GM18519 (cell line): ENCODE measurements at regions not wholly inside any gene's neighbourhood (a gene's known extent, or its start where the extent isn't known, plus 50 kb on each side); places are given as distances from the start of the nearest gene placed in this dataset.
"Not testable (repeated sequence)": the region's sequence is repeated elsewhere in the genome, so short reads cannot be mapped to it uniquely, and the experiment has no call there.

Source experiments
- ATAC-seq: cut with Tn5 transposase; IDR thresholded peaks from one replicate; pipeline ENCODE4 v1.9.1; 2021; ENCODE audit warnings: mild to moderate bottlenecking, moderate library complexity; ENCODE audit not compliant: unreplicated experiment, low FRiP score

DNA sequence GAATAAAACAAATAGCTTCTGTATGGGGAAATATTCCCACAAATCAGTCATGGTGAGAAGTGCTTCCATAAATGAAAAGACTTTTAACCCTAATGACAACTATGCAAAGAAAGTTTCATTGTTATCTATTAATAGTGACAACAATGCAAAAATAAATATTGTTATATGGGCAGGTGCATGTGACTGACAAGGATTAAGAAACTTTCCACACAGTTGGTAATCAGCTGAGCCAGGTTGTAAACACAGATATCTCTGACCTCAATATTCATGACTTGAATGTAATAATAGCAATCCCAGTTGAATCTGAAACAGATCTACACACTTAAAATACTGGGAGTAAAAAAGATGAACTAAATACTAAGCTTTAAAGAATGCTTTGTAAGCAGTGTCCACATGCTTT, 517.0 kb upstream of the SOX11 start:
- no peak for ATAC-seq

GRCh38 chr2:5176764-5177163, 515.4 kb upstream of the SOX11 start:
- ATAC-seq: no peak

DNA sequence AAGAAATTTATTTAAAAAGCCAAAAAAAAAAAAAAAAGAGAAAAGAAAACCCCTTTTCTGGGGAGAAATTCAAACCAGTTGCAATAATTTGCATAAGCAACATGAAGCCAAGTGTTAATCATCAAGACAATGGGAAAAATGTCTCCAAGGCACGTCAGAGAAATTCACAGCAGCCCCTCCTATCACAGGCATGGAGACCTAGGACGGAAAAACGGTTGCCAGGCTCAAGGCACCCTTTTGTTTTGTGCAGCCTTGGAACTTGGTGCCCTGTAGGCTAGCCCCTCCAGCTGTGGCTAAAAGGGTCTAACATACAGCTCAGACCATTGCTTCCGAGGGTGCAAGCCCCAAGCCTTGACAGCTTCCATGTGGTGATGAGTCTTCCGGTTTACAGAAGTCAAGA, 509.2 kb upstream of the SOX11 start:
- ATAC-seq: no peak

DNA sequence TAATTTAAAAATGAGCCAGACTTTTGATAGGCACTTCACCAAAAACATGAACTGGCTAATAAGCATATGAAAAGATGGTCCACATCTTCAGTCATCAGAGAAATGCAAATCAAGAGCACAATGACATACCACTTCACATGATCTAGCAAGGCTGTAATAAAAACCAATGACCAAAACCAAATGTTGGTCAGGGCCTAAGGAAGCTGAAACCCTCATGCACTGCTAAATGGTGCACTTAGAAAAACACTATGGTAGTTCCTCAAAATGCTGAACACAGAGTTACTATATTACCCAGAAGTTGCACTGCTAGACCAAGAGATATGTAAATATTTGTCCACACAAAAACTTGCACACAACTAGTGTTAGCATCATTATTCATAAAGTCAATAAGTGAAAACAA, 504.9 kb upstream of the SOX11 start:
- no peak for ATAC-seq

DNA sequence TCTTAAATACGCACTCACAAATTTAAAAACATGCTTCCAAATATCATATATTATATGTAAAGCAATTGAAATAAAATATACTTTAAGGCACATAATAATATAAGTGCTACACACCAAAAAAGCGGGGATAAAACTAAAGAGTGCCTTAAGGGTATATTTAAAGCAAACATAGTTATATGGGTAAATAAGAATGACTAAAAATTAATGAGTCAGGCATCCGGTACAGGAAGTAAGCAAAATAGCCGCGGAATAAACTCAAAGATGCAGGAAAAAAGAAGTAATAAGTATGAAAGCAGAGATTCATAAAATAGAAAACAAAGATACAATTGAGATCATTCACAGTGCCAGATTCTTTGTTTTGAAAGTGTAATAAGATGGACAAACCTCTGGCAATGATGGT, 503.5 kb upstream of the SOX11 start:
- no peak for ATAC-seq

- no peak for ATAC-seq
Observed at GRCh38 chr2:5190023-5190422, 502.2 kb upstream of the SOX11 start.

GRCh38 chr2:5195636-5196035, 496.5 kb upstream of the SOX11 start:
- ATAC-seq: no peak

DNA sequence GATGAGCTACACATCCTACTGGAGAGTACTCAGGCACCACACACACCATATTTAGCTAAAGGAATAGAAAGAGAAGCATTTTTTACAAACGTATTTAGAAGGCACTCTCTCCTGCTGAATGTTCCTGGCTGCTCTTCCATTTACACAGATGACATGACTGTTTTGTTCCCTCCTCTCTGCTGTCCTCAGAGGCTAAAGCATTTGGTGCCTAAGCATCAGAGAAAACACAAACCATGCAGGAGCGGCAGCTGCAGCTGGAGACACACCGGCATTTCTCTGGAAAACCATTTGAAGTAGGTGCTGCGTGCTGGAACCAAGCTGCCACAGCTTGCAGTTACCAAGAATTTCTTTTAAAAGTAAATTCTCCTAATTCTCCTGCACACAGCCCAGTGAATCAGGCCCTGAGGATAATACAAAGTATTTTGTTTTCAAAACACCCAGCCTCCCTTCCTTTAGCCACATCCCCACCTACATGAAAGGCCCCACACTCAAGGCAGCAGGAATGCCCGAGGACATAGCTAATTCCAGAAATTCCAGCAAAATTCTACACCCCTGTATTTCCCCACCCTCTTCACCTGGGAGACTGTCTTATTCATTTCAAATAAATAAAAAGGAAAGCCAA, 488.9 kb upstream of the SOX11 start:
- no peak for ATAC-seq

DNA sequence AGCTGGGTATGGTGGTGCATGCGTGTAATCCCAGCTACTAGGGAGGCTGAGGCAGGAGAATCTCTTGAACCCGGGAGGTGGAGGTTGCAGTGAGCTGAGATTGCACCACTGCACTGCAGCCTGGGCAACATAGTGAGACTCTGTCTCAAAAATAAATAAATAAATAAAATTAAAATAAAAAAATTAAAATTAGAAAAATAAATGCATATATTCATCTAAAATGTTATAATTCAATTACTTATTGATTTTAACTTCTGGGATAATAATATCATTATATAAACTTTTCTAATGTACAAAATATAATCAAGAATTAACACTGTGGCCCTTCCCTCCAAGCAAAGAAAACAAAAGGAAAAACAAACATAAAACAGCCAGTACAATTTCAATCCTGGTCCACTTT, 485.4 kb upstream of the SOX11 start:
- ATAC-seq: not testable (repeated sequence)

DNA sequence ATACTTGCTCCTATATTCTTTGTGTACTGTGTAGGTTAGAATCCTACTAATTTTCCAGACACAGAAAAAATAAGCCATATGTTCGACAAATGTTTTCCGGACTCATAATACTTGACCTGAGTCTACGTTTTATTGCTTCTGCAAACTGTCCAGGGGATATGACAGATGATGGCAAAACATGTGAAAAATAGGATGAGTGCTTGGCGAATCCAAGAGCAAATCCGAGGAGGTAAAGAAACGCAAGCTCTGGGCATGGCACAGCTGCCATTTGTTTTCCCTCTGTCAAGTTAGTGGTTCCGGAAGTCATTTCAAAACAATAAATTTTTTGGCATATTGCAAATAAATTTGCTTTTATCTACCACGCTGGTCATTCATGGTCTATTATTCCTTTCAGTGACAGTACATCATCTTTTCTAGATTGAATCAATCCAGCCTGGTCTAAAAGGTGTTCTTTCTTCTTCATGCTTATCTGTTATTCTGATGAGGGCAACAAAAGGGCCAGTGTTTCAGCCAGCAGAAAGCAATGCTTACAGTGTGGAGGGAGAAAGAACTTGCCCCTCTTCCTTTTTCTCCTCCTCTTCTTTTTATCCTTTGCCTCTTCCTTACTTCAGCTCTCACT, 476.1 kb upstream of the SOX11 start:
- no peak for ATAC-seq

GRCh38 chr2:5227062-5227699, 465.0 kb upstream of the SOX11 start:
- ATAC-seq: no peak

DNA sequence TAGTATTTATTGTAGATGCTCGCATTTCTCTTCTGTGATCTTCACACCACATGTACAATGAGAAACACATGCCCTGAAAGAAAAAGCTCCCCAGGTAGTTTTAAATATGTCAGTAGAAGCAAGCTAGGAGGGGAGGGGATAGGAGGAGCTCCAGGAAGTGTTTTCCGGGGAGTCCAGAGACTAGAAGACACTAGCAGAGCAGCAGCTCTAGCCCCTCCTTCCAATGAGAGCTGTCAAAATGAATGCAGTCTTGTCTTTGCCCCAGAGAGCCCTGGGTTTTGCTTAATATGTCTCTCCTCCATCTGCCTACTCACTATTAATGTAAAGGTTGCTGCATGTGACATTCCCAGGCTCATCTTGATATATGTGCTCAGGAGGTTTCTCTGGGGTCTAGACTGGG, 462.6 kb upstream of the SOX11 start:
- ATAC-seq: no peak

DNA sequence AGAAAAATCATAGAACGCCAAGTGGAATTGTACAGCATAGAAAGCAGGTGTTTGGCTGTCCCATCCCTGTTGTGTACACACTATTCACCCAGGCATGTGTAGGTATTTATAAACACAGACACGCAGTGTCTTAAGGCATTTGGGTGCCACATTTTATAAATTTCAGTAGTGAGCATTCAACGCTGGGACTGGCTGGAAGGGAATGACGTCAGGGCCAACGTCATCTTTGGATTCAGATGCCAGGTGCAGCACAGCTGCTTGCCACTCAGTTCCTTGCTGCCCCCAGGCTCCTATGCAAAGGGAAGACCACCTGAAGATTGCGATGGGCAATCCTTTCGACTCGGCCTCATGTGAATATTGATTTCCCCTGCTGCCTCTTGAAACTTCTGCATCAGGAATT, 461.7 kb upstream of the SOX11 start:
- ATAC-seq: no peak

- no peak for ATAC-seq
Observed at GRCh38 chr2:5230855-5231254, 461.3 kb upstream of the SOX11 start.

- no peak for ATAC-seq
Observed at GRCh38 chr2:5231287-5231686, 460.9 kb upstream of the SOX11 start.

DNA sequence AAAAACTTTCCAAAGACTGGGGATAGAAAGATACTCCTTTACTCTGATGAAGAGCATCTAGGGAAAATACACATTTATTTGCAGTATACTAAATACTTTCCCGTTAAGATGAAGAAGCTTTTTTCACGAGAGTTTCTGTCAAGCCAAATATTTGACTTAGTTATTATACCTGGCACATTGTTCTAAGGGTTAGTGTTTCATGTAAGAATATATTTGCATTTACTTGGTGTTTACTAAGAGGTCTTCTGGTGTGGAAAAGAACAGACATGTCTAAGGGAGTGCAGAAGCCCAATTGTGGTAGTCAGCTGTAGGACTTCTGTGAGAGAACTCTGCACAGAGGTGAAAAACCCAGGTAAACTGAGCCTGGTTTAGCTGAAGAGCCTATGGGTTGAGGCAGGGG, 457.6 kb upstream of the SOX11 start:
- no peak for ATAC-seq

DNA sequence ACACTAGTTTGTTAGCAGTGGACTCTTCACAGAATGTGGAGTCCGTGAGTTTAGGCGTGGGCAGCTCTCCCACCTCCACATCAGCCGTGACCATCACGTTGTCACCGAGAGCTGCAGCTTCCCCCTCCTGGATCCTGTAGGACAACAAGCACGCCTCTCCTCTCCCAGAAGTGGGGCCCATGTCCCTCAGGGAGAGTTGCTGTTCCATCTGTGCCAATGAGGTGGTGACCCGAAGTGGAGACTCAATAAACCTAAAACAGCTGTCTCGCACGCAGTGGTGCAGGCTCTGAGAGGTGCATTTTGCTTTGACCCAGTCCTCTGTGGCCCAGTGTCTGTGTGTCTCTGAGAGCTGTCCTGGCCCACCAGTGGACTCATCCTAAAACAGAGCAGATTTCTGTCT, 456.5 kb upstream of the SOX11 start:
- ATAC-seq: no peak

- ATAC-seq: no peak
Observed at GRCh38 chr2:5236249-5236648, 455.9 kb upstream of the SOX11 start.

- no peak for ATAC-seq
Observed at GRCh38 chr2:5242751-5243150, 449.4 kb upstream of the SOX11 start.

- no peak for ATAC-seq
Observed at GRCh38 chr2:5250482-5250881, 441.7 kb upstream of the SOX11 start.

DNA sequence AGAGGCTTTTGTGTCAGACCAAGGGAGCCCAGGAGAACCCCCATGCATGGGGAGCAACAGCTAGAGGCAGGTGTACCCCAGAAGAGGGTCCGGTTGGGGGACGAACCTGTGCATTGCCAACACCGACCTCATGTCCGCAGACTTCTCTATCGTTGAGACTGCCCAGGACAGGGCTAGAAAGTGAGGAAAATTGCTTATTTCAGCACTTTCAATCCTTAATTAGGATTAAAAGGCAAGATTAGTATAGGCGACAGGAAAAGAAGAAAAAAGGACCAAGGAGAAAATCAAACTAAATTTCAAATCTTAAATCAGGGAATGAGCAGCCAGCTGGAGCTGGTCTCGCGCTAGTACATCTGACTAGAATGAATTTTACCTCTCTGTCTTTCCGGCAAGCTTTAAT, 438.9 kb upstream of the SOX11 start:
- ATAC-seq: no peak

GRCh38 chr2:5254791-5255332, 437.3 kb upstream of the SOX11 start:
- no peak for ATAC-seq
